IMR-90 (cell line): ENCODE measurements at regions not wholly inside any gene's neighbourhood (a gene's known extent, or its start where the extent isn't known, plus 50 kb on each side); places are given as distances from the start of the nearest gene placed in this dataset.

Source experiments
- ATAC-seq: fragments of 200-7000 bp; cut with Tn5 transposase; 2 replicates; pipeline ENCODE4 v1.9.1; 2020; ENCODE audit warnings: low read depth, mild to moderate bottlenecking, moderate library complexity
- BruUV-seq: library from RNA; stranded (reverse); fragments of 400-500 nt; replicated peaks from 2 replicates; lab custom pipeline; 2021; lab: Mats Ljungman, UMichigan
- CTCF ChIA-PET: fragments of 300-600 bp; formaldehyde crosslinking; extraction: SDS; loops from one replicate; lab custom pipeline; 2021; ENCODE audit warnings: antibody characterized with exemption; lab: Yijun Ruan, JAX
- POLR2A ChIA-PET: fragments of 300-600 bp; sonication (Branson Sonifier 250); formaldehyde crosslinking; loops from one replicate; lab custom pipeline; 2022; ENCODE audit warnings: antibody characterized with exemption; ENCODE audit not compliant: unreplicated experiment; lab: Charles Lee
- DNase-seq: peaks from one replicate; pipeline ENCODE4 v3.0.0; 2013
- H2AFZ ChIP-seq: replicated peaks from 2 replicates; pipeline ENCODE3; 2013; ENCODE audit warnings: low read length, mild to moderate bottlenecking; ENCODE audit not compliant: poor library complexity
- H2AK5ac ChIP-seq: 2 replicates; pipeline ENCODE4 v1.6.1; 2013; ENCODE audit warnings: low read depth, low read length, inconsistent platforms
- H2AK9ac ChIP-seq: replicated peaks from 2 replicates; pipeline ENCODE3; 2013; ENCODE audit warnings: mild to moderate bottlenecking, low read depth, low read length, moderate library complexity; ENCODE audit not compliant: poor library complexity
- H2BK120ac ChIP-seq: 2 replicates; pipeline ENCODE4 v1.6.1; 2013; ENCODE audit warnings: low read depth, low read length, inconsistent platforms
- H2BK15ac ChIP-seq: 3 replicates; pipeline ENCODE4 v1.6.1; 2013; ENCODE audit warnings: low read depth, low read length, inconsistent platforms
- H2BK20ac ChIP-seq: 2 replicates; pipeline ENCODE4 v1.6.1; 2013; ENCODE audit warnings: low read depth, mild to moderate bottlenecking, inconsistent platforms, low read length, moderate library complexity
- H2BK5ac ChIP-seq: 2 replicates; pipeline ENCODE4 v1.6.1; 2013; ENCODE audit warnings: mild to moderate bottlenecking, low read depth, low read length, inconsistent platforms; ENCODE audit not compliant: poor library complexity, severe bottlenecking
- H3K14ac ChIP-seq: replicated peaks from 2 replicates; pipeline ENCODE4 v1.6.1; 2013; ENCODE audit warnings: low read depth, low read length, inconsistent platforms
- H3K18ac ChIP-seq: 2 replicates; pipeline ENCODE4 v1.6.1; 2013; ENCODE audit warnings: low read depth, low read length, control low read depth
- H3K23ac ChIP-seq: 2 replicates; pipeline ENCODE4 v1.6.1; 2013; ENCODE audit warnings: low read depth, low read length, inconsistent platforms
- H3K27ac ChIP-seq: 2 replicates; pipeline ENCODE4 v1.5.1; 2013; ENCODE audit warnings: mild to moderate bottlenecking, control low read depth, low read length; ENCODE audit not compliant: insufficient read depth
- H3K27me3 ChIP-seq: 2 replicates; pipeline ENCODE4 v1.6.1; 2013; ENCODE audit warnings: low read length; ENCODE audit not compliant: control insufficient read depth, insufficient read depth
- H3K36me3 ChIP-seq: 2 replicates; pipeline ENCODE4 v1.6.1; 2013; ENCODE audit warnings: low read length, mixed read lengths; ENCODE audit not compliant: control insufficient read depth, insufficient read depth
- H3K4ac ChIP-seq: 2 replicates; pipeline ENCODE4 v1.6.1; 2013; ENCODE audit warnings: low read depth, low read length, inconsistent platforms
- H3K4me1 ChIP-seq: 2 replicates; pipeline ENCODE4 v1.6.1; 2013; ENCODE audit warnings: low read length, mixed read lengths; ENCODE audit not compliant: control insufficient read depth, insufficient read depth
- H3K4me2 ChIP-seq: 2 replicates; pipeline ENCODE4 v1.6.1; 2013; ENCODE audit warnings: low read depth, mild to moderate bottlenecking, control low read depth, low read length, moderate library complexity
- H3K4me3 ChIP-seq: 2 replicates; pipeline ENCODE4 v1.5.1; 2013; ENCODE audit warnings: low read depth, mild to moderate bottlenecking, control low read depth, low read length, moderate library complexity; ENCODE audit not compliant: insufficient read depth
- H3K56ac ChIP-seq: 2 replicates; pipeline ENCODE4 v1.6.1; 2013; ENCODE audit warnings: low read length, inconsistent platforms; ENCODE audit not compliant: insufficient read depth; ENCODE audit errors: extremely low read depth
- H3K79me1 ChIP-seq, 2 experiments: 2 replicates each; pipeline ENCODE4 v1.6.1; 2013; ENCODE audit warnings: low read length in 2 of 2, inconsistent platforms in 1 of 2, low read depth in 1 of 2
- H3K9ac ChIP-seq: 2 replicates; pipeline ENCODE4 v1.6.1; 2013; ENCODE audit warnings: low read depth, low read length, control low read depth
- H3K9me1 ChIP-seq: 2 replicates; pipeline ENCODE4 v1.6.1; 2013; ENCODE audit warnings: low read length, inconsistent platforms; ENCODE audit not compliant: insufficient read depth
- H3K9me3 ChIP-seq: 2 replicates; pipeline ENCODE4 v1.6.1; 2013; ENCODE audit warnings: low read length; ENCODE audit not compliant: control insufficient read depth, insufficient read depth
- H4K20me1 ChIP-seq: 2 replicates; pipeline ENCODE4 v1.6.1; 2013; ENCODE audit warnings: low read length, inconsistent platforms; ENCODE audit not compliant: insufficient read depth
- H4K5ac ChIP-seq: 2 replicates; pipeline ENCODE4 v1.6.1; 2013; ENCODE audit warnings: mild to moderate bottlenecking, low read depth, low read length, control low read depth
- H4K8ac ChIP-seq, 2 experiments: 2 replicates each; pipeline ENCODE4 v1.6.1; 2013; ENCODE audit warnings: low read depth in 2 of 2, low read length in 2 of 2, control low read depth in 1 of 2, inconsistent platforms in 1 of 2
- H4K91ac ChIP-seq: 2 replicates; pipeline ENCODE4 v1.6.1; 2013; ENCODE audit warnings: low read depth, low read length, inconsistent platforms; ENCODE audit not compliant: insufficient read depth
- MXI1 ChIP-seq: IDR thresholded peaks from 2 replicates; pipeline ENCODE4 v1.6.1; 2012; ENCODE audit warnings: low read depth, mild to moderate bottlenecking, low read length, moderate library complexity, borderline replicate concordance
- NFE2L2 ChIP-seq: fragments of 150-350 bp; IDR thresholded peaks from 2 replicates; pipeline ENCODE4 v1.6.1; 2016; ENCODE audit warnings: low read depth, mild to moderate bottlenecking, low read length
- WGBS, 2 experiments: methylation state at CpG; one replicate each; pipeline versions ENCODE4 v1.1.5 to v1.1.7; 2013; ENCODE audit warnings: missing lambda C conversion rate in 2 of 2; ENCODE audit not compliant: insufficient read length in 1 of 2; ENCODE audit errors: extremely low coverage in 2 of 2; 5-methylcytosine and 5-hydroxymethylcytosine counted together
- dilution Hi-C: fragments of 300-500 bp; cut with HindIII; formaldehyde crosslinking; loops from one replicate; pipeline ENCODE4 v1.14.3; 2018; ENCODE audit warnings: low sequenced_read_pairs; ENCODE audit not compliant: unreplicated experiment
- in situ Hi-C: fragments of 300-500 bp; cut with MboI; formaldehyde crosslinking; loops from 3 replicates; pipeline ENCODE4 v1.14.3; 2019; ENCODE audit warnings: low sequenced_read_pairs, inconsistent platforms, mixed read lengths
- intact Hi-C: fragments of 100-400 bp; cut with micrococcal nuclease; formaldehyde crosslinking; loops from 2 replicates; pipeline ENCODE4 v1.10.0; 2022

DNA sequence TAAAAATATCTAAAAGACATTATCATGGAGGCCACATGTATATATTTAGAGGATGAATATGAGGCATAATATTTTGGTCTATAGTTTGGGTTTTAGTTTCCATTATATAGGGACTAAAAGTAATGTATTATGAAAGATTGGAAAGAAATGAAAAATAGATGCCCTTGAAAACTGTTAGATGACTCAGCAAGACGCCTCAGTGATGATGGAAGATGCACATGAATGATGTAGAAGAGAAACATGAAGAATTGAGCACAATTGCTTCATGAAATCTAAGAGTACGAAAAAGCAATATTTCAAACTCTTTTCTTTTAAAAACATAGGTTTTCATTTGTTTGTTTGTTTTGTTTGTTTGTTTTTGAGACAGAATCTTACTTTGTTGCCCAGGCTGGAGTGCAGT, 89.8 kb downstream of the ARL4A start:
- Histone ChIP-seq H3K4ac (no peak overlapping the region), H2AK9ac (no peak overlapping the region), H4K8ac (no peak overlapping the region), H2BK15ac (no peak overlapping the region), H3K4me3 (no peak overlapping the region), H3K4me1 (no peaks in the 10 kb centered on the region), H4K5ac (no peak overlapping the region), H2BK120ac (no peak overlapping the region), H3K27me3 (no peaks in the 10 kb centered on the region), H2BK5ac (no peak overlapping the region), H3K79me1 (no peaks in the 10 kb centered on the region), H3K18ac (no peak overlapping the region), H3K9me3 (no peaks in the 10 kb centered on the region), H4K91ac (no peak overlapping the region), H3K9ac (no peak overlapping the region), H3K27ac (no peak overlapping the region), H3K36me3 (no peaks in the 10 kb centered on the region), H2AK5ac (no peak overlapping the region), H2AFZ (no peak overlapping the region), H3K14ac (no peak overlapping the region), H3K9me1 (no peaks in the 10 kb centered on the region), H3K23ac (no peak overlapping the region), H3K56ac (no peak overlapping the region), H2BK20ac (no peak overlapping the region), H3K4me2 (no peak overlapping the region), H4K20me1 (no peaks in the 10 kb centered on the region)
- POLR2A ChIA-PET = no interaction called here
- DNase-seq = no peak
- dilution Hi-C loops (no loop called here), in situ Hi-C loops (no loop called here), intact Hi-C loops (no loop called here)
- no TSS peak for BruUV-seq
- WGBS, 2 experiments = no CpG with 5 or more reads among the region's 2 CpGs
- TF ChIP-seq MXI1 = no peak
- 0 out of 2 replicates have a peak, but pooled peaks have one; percentile 14 for TF ChIP-seq NFE2L2
- no peak for ATAC-seq
- CTCF ChIA-PET = no interaction called here
